ENCODE measurements at regions not wholly inside any gene's neighbourhood (a gene's known extent, or its start where the extent isn't known, plus 50 kb on each side); places are given as distances from the start of the nearest gene placed in this dataset.

GRCh38 chr1:219682788-219683187 lies 69.9 kb upstream of the ZC3H11B start:
- no peaks in the 10 kb centered on the region for H3K27me3 ChIP-seq (replicated peaks in 1 of 2; ENCODE audit: control insufficient read depth in 2 of 2, insufficient read depth in 2 of 2, low read length in 1 of 2)
- no peak for ATAC-seq
- in situ Hi-C loops (cut with MboI) = no loop called here

More at GRCh38 chr1:219682788-219683187, 69.9 kb upstream of the ZC3H11B start:
- no peak overlapping the region for H3K27ac ChIP-seq (ENCODE audit: control insufficient read depth, insufficient read depth)
- no peaks in the 10 kb centered on the region for H3K9me3 ChIP-seq (replicated peaks; ENCODE audit: control insufficient read depth, insufficient read depth, low read length)
- no peak overlapping the region for H3K4me2 ChIP-seq (ENCODE audit: control insufficient read depth, insufficient read depth)
- POLR2A ChIA-PET = no interaction called here
- RAD21 ChIA-PET (ENCODE audit: unreplicated experiment) = no interaction called here
- intact Hi-C loops (cut with micrococcal nuclease; ENCODE audit: unreplicated experiment) = no loop called here
- DNase-seq (ENCODE audit: low read depth, low spot score) (no peak), FAIRE-seq (no peak)
- no peaks in the 10 kb centered on the region for H4K20me1 ChIP-seq (ENCODE audit: control insufficient read depth, insufficient read depth)
- SMC1A ChIA-PET (ENCODE audit: uncharacterized antibody, unreplicated experiment) = no interaction called here
- H3K79me2 ChIP-seq (ENCODE audit: control insufficient read depth, insufficient read depth, low read length) = no peaks in the 10 kb centered on the region
- H3K4me1 ChIP-seq (ENCODE audit: control insufficient read depth, insufficient read depth, low read length) = no peaks in the 10 kb centered on the region
- CTCF ChIA-PET = no interaction called here
- no peaks in the 10 kb centered on the region for H3K36me3 ChIP-seq (ENCODE audit: control insufficient read depth in 2 of 2, insufficient read depth in 2 of 2, low read length in 1 of 2)
- H2AFZ ChIP-seq (ENCODE audit: control insufficient read depth, low read depth, low read length) = no peak overlapping the region
- TF ChIP-seq POLR2A (IDR thresholded peaks at IDR 0.05; ENCODE audit: low read depth, low read length) = no peak
- no peak for TF ChIP-seq FOS (IDR thresholded peaks at IDR 0.05; ENCODE audit: borderline replicate concordance, extremely low read depth, insufficient read length)
- no peak for TF ChIP-seq BRCA1 (IDR thresholded peaks at IDR 0.05; ENCODE audit: low read depth, low read length)
- TF ChIP-seq ZNF207 (IDR thresholded peaks at IDR 0.05; ENCODE audit: borderline replicate concordance) = no peak
- TF ChIP-seq MYB (IDR thresholded peaks at IDR 0.05; ENCODE audit: borderline replicate concordance, low read depth, low read length) = no peak
- TF ChIP-seq KLF5 (IDR thresholded peaks at IDR 0.05; ENCODE audit: partially characterized antibody) = no peak
- no peak for TF ChIP-seq BCLAF1 (IDR thresholded peaks at IDR 0.05)
- no peak for TF ChIP-seq TCF3 (IDR thresholded peaks at IDR 0.05; ENCODE audit: borderline replicate concordance, insufficient read depth, low read depth, low read length)
- TF ChIP-seq EP300 (IDR thresholded peaks at IDR 0.05; ENCODE audit: borderline replicate concordance in 1 of 2, control insufficient read depth in 1 of 2, low read depth in 2 of 2, low read length in 2 of 2) = no peak
- TF ChIP-seq ZSCAN29 (IDR thresholded peaks at IDR 0.05) = no peak
- no peak for TF ChIP-seq SRF (IDR thresholded peaks at IDR 0.05; ENCODE audit: low read depth in 2 of 2, low read length in 2 of 2)
- no peak for TF ChIP-seq MTA3 (IDR thresholded peaks at IDR 0.05; ENCODE audit: borderline replicate concordance, low read length)
- TF ChIP-seq PAX5 (IDR thresholded peaks at IDR 0.05; ENCODE audit: borderline replicate concordance, low read depth, low read length) = no peak
- 38% methylated on average over 1 of the region's 1 CpG for WGBS (ENCODE audit: insufficient coverage, insufficient replicate concordance, low lambda C conversion rate, missing lambda C conversion rate)
- no peak overlapping the region for H3K4me3 ChIP-seq
- no peak overlapping the region for H3K9ac ChIP-seq (ENCODE audit: control insufficient read depth, insufficient read depth, low read length)
- no TSS peak for BruUV-seq (replicated peaks)

Measured in GM12878 (cell line).